GM18907 (cell line): ENCODE measurements at regions not wholly inside any gene's neighbourhood (a gene's known extent, or its start where the extent isn't known, plus 50 kb on each side); places are given as distances from the start of the nearest gene placed in this dataset.
"Not testable (repeated sequence)": the region's sequence is repeated elsewhere in the genome, so short reads cannot be mapped to it uniquely, and the experiment has no call there.

ENCODE experiments used
- ATAC-seq: cut with Tn5 transposase; IDR thresholded peaks from one replicate; pipeline ENCODE4 v1.9.1; 2021; ENCODE audit warnings: mild to moderate bottlenecking, moderate library complexity; ENCODE audit not compliant: unreplicated experiment

DNA sequence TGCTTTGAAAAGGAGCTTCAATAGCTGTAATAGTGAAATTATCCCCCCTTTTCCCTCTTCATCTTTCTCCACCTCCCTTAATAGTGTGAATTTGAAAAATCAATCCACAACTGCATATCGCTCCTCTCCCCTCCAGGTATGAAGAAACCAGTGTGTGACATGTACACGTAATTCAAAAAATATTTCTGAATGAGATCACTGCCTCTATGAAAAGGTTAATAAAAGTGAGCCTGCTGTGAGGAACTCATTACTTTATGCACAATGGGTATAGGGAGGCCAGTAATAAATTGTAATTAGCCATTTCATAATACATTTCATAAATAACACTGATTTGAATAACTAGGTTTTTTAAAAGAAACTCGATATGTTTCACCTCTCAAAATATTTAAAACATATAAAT lies 209.0 kb upstream of the KYNU start:
- no peak for ATAC-seq

DNA sequence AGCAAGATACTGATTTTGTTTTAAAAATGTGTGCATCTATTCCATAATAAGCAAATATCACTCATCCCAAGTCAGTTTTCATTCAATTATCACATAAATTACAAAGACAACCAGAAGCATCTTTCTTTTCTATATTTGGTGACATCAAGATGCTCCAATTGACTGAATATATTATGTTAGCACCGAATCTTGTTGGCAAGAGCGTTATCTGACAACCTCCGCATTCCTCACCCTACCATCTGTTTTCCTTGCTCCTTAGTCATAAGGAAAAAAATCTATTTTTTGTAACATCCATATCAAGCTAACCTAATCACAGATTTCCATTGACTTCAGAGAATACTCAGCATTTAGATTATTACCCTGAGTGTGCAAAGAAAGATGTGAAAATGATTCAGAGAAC lies 212.2 kb upstream of the KYNU start:
- no peak for ATAC-seq

DNA sequence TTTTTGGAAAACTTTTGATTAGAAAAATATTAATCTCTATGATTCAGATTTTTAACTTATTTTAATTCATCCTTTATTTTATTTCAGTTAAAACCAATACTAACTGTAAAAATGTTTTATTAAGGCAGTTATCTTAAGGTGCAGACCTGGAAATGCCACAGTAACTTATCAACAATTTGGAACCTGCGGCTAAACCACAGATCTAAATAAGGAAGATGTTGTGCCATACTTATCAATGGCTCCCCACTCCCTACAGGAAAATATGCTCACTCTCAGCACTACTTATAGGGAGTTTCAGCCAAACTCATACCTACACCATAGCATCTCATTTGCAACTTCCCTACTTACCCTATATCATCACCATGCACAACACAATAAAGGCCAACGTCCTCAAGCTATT lies 226.9 kb upstream of the KYNU start:
- no peak for ATAC-seq

DNA sequence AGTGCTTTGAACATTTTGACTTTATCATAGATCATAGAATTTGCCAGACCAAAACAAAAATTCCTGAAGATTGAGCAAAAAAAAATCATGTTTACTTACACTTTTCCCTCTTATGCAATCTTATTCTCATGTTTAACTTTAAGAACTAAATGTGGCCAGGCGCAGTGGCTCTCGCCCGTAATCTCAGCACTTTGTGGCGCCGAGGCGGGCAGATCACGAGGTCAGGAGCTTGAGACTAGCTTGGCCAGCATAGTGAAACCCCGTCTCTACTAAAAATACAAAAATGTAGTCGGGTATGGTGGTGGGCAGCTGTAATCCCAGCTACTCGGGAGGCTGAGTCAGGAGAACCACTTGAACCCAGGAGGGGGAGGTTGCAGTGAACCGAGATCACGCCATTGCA lies 227.9 kb upstream of the KYNU start:
- ATAC-seq = no peak

DNA sequence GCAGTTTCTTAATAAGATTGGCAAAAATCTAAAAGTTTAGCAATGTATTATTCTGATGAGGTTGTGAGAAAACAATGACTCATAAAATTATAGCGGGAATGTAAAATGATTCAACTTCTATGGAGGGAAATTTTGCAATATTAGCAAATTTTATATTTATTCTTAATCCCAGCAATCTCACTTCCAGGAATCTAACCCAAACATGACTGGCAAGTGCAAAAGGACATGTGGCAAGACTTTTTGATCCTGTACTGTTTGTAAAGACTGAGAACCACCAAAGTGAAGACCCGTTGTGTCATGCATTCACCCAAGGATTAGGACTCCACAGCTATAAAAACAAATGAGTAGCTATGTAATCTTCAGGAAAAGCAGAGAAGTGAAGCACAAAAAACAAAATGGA lies 234.8 kb upstream of the KYNU start:
- no peak for ATAC-seq

DNA sequence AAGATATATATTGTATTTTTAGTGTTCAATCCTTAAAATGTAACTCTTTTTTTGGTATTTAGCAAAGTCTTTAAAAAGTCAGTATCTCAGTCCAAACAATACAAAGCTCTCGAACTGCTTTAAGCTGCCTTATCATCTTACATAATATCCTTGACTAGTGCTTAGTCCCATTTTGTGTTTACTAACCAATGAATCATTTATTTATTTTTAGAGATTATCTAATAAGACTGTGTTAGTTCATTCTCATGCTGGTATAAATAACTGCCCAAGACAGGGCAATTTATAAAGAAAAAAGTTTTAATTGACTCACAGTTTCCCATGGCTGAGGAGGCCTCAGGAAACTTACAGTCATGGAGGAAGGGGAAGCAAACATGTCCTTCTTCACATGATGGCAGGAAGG lies 248.3 kb upstream of the KYNU start:
- no peak for ATAC-seq

DNA sequence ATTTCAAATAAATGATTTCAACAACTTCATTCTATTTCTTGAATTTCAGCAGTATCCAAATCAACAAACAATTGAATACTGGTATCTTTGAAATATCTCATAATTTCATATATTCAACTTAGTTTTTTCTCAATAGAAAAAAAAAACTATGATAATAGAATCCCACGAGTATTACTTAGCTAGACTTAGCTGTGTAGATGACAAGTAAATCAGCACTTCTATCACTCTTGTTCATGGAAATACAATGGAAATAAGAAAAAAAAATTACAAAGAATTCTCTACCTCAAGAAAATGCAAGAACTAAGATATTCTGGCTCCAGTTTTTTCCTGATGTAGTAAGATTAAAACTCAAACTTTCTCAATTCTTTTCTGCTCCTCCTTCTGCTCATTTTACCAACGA lies 256.2 kb upstream of the KYNU start:
- ATAC-seq = no peak

DNA sequence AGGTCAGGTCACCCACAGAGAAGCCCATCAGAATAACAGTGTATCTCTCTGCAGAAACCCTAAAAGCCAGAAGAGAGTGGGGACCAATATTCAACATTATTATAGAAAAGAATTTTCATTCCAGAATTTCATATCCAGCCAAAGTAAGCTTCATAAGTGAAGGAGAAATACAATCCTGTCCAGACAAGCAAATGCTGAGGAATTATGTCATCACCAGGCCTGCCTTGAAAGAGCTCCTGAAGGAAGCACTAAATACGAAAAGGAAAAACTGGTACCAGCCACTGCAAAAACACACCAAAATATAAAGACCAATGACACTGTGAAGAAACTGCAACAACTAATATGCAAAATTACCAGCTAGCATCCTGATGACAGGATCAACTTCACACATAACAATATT lies 260.0 kb upstream of the KYNU start:
- ATAC-seq = no peak

DNA sequence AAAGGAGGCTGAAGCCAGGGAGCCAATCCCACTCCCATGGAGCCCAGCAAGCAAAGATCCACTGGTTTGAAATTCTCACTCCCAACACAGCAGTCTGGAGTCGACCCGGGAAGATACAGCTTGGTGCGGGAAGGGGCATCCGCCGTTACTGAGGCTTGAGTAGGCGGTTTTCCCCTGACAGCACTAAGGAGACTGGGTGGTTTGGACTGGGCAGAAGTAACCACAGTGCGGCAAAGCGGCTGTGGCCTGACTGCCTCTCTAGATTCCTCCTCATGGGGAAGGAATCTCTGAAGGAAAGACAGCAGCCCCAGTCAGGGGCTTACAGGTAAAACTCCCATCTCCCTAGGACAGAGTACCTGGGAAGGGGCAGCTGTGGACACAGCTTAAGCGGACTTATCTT lies 261.6 kb upstream of the KYNU start:
- no peak for ATAC-seq

DNA sequence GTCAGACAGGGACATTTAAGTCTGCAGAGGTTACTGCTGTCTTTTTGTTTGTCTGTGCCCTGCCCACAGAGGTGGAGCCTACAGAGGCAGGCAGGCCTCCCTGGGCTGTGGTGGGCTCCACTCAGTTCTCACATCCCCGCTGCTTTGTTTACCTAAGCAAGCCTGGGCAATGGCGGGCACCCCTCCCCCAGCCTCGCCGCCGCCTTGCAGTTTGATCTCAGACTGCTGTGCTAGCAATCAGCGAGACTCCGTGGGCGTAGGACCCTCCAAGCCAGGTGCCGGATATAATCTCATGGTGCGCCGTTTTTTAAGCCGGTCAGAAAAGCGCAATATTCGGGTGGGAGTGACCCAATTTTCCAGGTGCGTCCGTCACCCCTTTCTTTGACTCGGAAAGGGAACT lies 264.3 kb upstream of the KYNU start:
- ATAC-seq = not testable (repeated sequence)

DNA sequence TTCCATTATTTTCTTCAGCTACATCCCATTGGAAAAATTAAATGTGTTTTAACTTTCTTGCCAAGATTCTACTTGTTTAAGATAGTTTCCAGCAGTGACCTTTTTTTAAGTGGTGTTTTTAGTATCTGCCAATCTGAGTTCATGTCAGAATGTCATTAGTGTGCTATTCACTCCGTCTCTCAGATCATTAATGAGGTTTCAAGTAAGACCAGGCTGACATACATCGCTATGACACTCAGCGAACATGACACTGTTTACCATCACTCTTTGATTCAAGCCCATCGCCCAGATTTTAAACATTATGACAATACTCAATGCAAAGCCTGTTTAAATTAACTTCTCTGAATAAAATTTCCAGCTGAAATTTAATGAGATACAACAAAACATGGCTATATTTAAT lies 272.0 kb upstream of the KYNU start:
- ATAC-seq = no peak

DNA sequence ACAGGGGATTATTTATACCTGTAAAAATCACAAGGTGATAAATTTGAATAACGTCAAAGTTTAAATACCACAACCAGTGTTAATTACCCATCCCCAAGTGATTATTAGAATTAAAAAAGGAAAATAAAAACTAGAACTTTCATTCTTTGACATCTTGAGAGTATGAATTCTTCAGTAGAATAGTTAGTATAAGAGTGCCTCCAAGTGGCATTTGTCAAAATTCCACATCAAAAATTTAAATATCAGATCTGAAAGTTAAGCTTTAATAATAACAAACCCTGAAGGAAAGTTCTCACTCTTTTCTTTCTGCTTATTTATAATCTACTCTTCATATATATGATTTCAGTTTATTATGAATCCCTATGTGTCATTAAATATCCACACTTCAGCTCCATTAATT lies 273.7 kb upstream of the KYNU start:
- ATAC-seq = no peak

DNA sequence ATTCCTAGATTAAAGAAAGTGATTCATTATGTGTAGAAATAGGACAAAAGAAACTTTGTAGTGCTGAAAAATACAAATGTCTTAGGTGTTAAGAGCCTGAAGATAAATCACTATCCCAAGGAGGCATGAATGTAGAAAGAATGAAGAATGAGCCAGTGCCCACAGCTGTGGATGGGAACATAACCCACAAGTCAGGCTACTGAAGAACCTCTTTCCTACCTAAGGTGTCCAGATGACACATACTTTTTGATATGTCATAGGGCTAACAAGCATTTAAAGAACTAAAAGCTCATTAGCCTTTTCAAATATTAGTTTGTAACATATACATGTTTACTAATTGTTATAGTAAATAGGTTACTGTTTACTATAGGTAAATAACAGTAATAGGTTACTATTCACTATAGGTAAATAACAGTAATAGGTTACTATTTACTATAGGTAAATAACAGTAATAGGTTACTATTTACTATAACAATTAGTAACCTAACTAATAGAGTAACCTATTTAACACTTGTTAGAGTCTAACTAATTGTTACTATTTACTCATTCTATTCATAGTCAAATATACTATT lies 275.0 kb upstream of the KYNU start:
- no peak for ATAC-seq

DNA sequence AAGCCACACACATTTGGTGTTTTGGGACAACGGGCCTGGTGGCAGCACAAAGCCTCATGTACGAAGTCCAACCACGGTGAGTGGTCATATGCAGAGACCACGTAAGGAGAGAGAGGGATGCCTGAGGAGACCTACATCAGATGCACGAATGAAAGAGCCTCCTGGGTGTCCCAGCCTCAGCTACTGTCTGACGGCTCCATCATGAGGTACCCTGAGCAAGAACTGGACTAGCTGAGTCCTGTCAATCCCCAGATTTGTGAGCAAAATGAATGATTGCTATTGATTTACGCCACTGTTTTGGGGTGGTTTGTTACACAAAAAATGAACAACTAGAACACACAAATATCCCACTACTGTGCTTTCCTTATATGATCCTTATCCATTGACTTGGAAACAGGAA lies 275.7 kb upstream of the KYNU start:
- ATAC-seq = no peak

DNA sequence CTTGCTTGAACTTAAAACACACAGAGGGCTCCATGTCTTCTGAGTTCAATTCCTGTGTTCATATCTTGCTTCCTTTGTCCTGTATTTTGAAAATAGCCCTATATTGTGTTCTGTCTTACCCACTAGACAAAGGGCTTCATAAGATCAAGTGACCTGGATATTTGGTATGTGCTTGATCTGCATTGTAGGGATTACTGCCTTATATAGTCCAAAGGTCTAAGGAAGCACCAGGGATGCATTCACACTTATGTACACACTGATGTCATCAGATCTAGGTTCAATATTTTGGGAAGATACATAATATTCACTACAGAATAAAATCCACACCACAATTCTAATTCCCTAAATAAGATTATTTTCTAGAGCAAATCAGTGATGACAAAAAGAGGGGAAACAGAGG lies 278.0 kb upstream of the KYNU start:
- no peak for ATAC-seq

DNA sequence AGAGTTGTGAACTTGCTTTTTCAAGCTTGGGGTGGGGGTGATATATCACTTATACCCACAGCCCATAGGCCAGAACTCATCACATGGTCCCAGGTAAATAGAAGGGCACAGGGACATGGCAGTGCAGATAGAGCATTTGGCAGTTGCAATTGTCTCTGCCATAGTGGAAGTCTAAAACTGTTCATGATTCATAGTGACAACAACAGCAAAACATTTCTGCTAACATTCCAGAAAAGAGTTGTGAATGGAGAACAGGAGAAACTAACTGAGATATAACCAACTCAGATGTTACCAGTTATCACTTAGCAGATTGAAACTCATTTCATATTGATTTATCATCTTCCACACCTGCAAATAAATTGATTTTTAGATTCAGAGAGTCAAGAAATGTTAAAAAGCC lies 278.6 kb upstream of the KYNU start:
- ATAC-seq = no peak

DNA sequence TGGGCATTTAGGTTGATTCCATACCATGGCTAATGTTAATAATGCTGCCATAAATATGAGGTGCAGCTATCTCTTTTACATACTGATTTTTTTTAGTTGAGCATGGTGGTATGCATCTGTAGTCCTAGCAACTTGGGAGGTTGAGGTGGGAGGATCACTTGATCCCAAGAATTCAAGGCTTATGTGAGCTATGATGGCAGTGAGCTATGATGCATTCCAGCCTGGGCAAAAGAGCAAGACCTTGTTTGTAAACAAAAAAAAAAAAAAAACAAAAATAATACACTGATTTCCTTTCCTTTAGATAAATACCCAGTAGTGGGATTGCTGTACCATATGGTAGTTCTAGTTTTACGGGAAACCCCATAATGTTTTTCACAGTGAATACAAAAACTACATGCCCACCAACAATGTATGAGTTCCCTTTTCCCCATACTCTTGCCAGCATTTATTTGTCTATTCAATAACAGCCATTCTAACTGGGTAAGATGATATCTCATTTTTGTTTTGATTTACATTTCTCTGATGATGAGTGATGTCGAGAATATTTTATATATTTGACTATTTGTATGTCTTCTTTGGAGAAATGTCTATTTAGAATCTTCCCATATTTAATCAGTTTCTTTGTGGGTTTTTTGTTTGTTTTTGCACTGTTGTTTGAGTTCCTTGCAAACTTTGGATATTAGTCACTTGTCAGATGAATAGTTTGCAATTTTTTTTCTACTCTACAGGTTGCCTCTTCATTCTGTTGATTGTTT lies 281.0 kb upstream of the KYNU start:
- ATAC-seq = no peak

DNA sequence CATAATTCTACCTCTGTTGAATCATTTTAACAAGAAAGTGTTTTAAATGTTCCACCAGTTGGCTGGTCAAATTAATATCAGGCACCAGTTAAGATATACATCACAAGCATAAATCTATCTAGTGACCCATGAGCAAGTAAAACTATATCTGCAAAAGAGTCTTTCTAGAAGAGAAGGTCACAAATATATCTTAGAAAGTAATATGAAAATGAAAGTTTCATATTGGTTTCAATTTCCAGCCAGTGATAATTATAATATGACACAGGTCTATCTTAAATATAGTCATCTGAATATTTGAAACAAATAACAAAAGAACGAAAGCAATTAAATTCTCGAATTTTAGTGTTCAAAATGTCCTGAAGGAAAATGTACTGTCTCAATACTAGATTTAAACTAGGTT lies 282.5 kb upstream of the KYNU start:
- ATAC-seq = no peak

DNA sequence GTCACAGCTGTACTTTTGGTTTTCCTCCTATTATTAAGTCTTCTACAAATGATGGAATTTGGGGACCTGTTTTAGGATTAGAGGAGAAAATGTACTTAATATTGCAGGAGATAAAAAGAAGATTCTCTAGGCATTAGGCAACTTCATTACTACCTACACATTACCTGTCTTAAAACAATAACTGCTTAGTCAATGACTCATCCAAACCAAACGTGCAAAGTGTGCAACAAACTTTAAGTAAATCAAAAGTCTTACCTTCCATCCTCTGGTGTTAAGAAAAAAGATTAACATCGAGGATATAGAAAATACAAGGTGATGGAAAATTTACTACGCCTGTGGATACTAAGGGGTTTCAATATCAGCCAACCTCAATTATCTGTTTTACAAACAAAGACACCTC lies 285.3 kb upstream of the KYNU start:
- ATAC-seq = no peak

DNA sequence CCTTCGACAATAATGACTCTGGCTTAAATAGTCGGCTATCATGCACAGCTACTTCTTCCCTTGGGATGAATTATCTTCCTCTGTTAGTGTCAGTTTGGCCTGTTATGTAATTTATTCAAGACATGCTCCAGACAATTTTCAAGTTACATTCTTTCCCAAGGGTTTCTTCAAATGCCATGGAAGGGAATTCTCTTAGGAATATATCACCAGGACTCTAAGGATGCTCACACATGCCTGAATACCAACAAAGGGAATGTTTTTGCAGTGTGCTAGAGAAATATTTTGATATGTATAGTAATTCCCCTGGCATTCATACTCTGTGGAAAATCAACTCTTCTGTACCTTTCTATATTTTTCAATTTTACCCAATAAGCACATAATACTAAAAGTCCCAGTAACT lies 286.0 kb upstream of the KYNU start:
- ATAC-seq = no peak

DNA sequence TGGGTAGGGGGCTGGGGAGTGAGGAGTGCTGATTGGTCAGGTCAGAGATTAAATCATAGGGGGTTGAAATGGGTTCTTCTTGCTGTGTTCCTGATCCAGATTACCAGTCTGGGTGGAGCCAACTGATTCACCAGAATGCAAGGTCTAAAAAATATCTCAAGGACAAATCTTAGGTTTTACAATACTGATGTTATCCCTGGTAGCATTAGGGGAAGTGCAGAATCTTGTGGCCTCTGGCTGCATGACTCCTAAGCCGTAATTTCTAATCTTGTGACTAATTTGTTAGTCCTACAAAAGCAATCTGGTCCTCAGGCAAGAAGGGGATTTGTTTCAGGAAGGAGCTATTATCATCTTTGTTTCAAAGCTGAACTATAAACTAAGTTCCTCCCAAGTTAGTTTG lies 289.2 kb upstream of the KYNU start:
- ATAC-seq = no peak

DNA sequence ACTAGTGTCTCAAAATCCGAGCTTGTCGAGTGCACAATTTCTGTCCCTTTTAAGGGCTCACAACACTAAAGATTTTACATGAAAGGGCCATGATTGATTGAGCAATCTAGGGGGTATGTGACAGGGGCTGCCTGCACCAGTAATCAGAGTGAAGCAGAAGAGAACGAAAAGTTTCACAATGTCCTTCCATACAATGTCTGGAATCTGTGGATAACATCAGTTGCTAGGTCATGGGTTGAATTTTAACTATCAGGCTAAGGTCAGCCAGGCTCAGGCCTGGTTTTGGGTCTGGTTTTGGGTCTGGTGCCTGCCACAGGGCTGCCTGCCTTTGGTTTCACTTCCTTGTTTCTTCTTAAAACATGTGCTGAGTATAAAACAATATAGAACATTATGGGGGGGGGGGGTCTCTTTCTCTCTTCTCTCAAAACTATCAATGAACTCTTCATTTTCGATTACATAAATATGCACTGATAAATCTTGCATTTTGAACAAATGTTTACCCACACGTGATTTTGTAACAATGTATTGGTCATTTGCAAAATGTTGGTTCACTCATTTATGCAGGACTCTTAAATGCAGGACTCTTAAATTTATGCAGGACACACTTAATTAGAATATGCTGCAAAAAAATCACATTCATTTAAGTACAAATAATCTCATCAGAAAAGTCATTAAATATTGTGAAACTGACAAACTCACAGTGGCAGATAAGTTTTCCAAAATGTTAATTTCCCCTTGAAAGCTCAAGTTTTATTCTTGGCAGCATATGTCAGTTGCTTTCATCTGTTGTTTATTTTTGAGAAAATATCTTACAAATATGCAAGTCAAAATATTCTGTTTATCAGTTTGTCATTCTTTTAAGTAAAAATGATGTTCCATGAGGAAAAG lies 290.5 kb upstream of the KYNU start:
- ATAC-seq = no peak
